GM23338 (cell line): ENCODE measurements at regions not wholly inside any gene's neighbourhood (a gene's known extent, or its start where the extent isn't known, plus 50 kb on each side); places are given as distances from the start of the nearest gene placed in this dataset.

Source experiments
- ATAC-seq: fragments of 200-7000 bp; cut with Tn5 transposase; 3 replicates; pipeline ENCODE4 v1.9.1; 2020
- DNase-seq: peaks from one replicate; pipeline ENCODE4 v3.0.0-alpha.2; 2015; ENCODE audit warnings: low spot score
- H2AFZ ChIP-seq: fragments of 200-600 bp; sonication (generic); 2 replicates; pipeline ENCODE4 v1.8.0; 2016; ENCODE audit warnings: antibody characterized with exemption, mild to moderate bottlenecking, moderate library complexity
- H3F3A ChIP-seq: fragments of 200-600 bp; sonication (generic); replicated peaks from 2 replicates; pipeline ENCODE4 v1.8.0; 2017; ENCODE audit warnings: antibody characterized with exemption, mixed run types, low read depth
- H3K27ac ChIP-seq: fragments of 200-600 bp; sonication (generic); 2 replicates; pipeline ENCODE4 v1.6.1; 2016; ENCODE audit warnings: low read depth
- H3K27me3 ChIP-seq: fragments of 200-600 bp; sonication (generic); 2 replicates; pipeline ENCODE4 v1.8.0; 2016; ENCODE audit warnings: mild to moderate bottlenecking, mixed run types, moderate library complexity; ENCODE audit not compliant: insufficient read depth
- H3K36me3 ChIP-seq: fragments of 200-600 bp; sonication (generic); 2 replicates; pipeline ENCODE4 v1.8.0; 2016; ENCODE audit warnings: mild to moderate bottlenecking; ENCODE audit not compliant: insufficient read depth
- H3K4me1 ChIP-seq: fragments of 200-600 bp; sonication (generic); 2 replicates; pipeline ENCODE4 v1.8.0; 2016; ENCODE audit warnings: mild to moderate bottlenecking, moderate library complexity; ENCODE audit not compliant: insufficient read depth
- H3K4me2 ChIP-seq: fragments of 200-600 bp; sonication (generic); 2 replicates; pipeline ENCODE4 v1.7.1; 2017; ENCODE audit warnings: mixed run types
- H3K4me3 ChIP-seq: fragments of 200-600 bp; sonication (generic); 2 replicates; pipeline ENCODE4 v1.6.1; 2016; ENCODE audit warnings: mixed run types
- H3K79me2 ChIP-seq: fragments of 200-600 bp; sonication (generic); replicated peaks from 2 replicates; pipeline ENCODE4 v1.8.0; 2017; ENCODE audit warnings: mild to moderate bottlenecking; ENCODE audit not compliant: insufficient read depth
- H3K9me2 ChIP-seq: fragments of 200-600 bp; sonication (generic); 2 replicates; pipeline ENCODE4 v1.8.0; 2017; ENCODE audit not compliant: insufficient read depth
- H4K20me1 ChIP-seq: fragments of 200-600 bp; sonication (generic); replicated peaks from 2 replicates; pipeline ENCODE4 v1.8.0; 2017; ENCODE audit warnings: mild to moderate bottlenecking; ENCODE audit not compliant: insufficient read depth
- H3K27ac Mint-ChIP-seq: 2 replicates; pipeline ENCODE4 v1.8.0; 2020; ENCODE audit warnings: inconsistent platforms, mild to moderate bottlenecking, moderate library complexity, mixed read lengths
- H3K27me3 Mint-ChIP-seq: 3 replicates; pipeline ENCODE4 v1.8.0; 2022; ENCODE audit warnings: low read depth, mild to moderate bottlenecking, moderate library complexity, mixed read lengths, inconsistent platforms; ENCODE audit not compliant: insufficient read depth, poor library complexity
- H3K36me3 Mint-ChIP-seq: 3 replicates; pipeline ENCODE4 v1.8.0; 2021; ENCODE audit warnings: low read depth, mild to moderate bottlenecking, inconsistent platforms, moderate library complexity, mixed read lengths
- H3K4me1 Mint-ChIP-seq: 3 replicates; pipeline ENCODE4 v1.8.0; 2020; ENCODE audit warnings: mild to moderate bottlenecking, inconsistent platforms, mixed read lengths
- H3K4me3 Mint-ChIP-seq: 3 replicates; pipeline ENCODE4 v1.8.0; 2021; ENCODE audit warnings: moderate library complexity, mild to moderate bottlenecking, inconsistent platforms, mixed read lengths
- H3K9me3 Mint-ChIP-seq: 3 replicates; pipeline ENCODE4 v1.8.0; 2020; ENCODE audit warnings: moderate library complexity, mild to moderate bottlenecking, inconsistent platforms, mixed read lengths
- CREB1 ChIP-seq: fragments of 250-450 bp; sonication (Bioruptor Pico); IDR thresholded peaks from 2 replicates; pipeline ENCODE4 v1.5.0; 2020; ENCODE audit warnings: low read depth, mild to moderate bottlenecking, moderate library complexity
- EZH2 ChIP-seq: fragments of 200-600 bp; sonication (generic); IDR thresholded peaks from one replicate; pipeline ENCODE4 v1.8.0; 2017; ENCODE audit warnings: antibody characterized with exemption, mild to moderate bottlenecking, low read depth; ENCODE audit not compliant: unreplicated experiment
- JUNB ChIP-seq: IDR thresholded peaks from one replicate; pipeline ENCODE4 v1.6.1; 2016; ENCODE audit warnings: antibody characterized with exemption; ENCODE audit not compliant: unreplicated experiment
- POLR2AphosphoS5 ChIP-seq: IDR thresholded peaks from 2 replicates; pipeline ENCODE4 v1.6.1; 2016; ENCODE audit warnings: antibody characterized with exemption, low read depth
- STAT1 ChIP-seq: IDR thresholded peaks from one replicate; pipeline ENCODE4 v1.6.1; 2016; ENCODE audit warnings: antibody characterized with exemption; ENCODE audit not compliant: unreplicated experiment
- ZNF114 ChIP-seq: fragments of 250-450 bp; sonication (Bioruptor Pico); IDR thresholded peaks from 2 replicates; pipeline ENCODE4 v1.5.0; 2020; ENCODE audit warnings: mild to moderate bottlenecking, moderate library complexity
- TF ChIP-seq, protein P1 (sequence below): fragments of 250-450 bp; sonication (Bioruptor Pico); IDR thresholded peaks from 2 replicates; pipeline ENCODE4 v1.5.0; 2020; ENCODE audit warnings: mild to moderate bottlenecking, moderate library complexity
- TF ChIP-seq, protein P2 (sequence below): IDR thresholded peaks from one replicate; pipeline ENCODE4 v1.6.1; 2018; ENCODE audit warnings: antibody characterized with exemption; ENCODE audit not compliant: unreplicated experiment

DNA sequence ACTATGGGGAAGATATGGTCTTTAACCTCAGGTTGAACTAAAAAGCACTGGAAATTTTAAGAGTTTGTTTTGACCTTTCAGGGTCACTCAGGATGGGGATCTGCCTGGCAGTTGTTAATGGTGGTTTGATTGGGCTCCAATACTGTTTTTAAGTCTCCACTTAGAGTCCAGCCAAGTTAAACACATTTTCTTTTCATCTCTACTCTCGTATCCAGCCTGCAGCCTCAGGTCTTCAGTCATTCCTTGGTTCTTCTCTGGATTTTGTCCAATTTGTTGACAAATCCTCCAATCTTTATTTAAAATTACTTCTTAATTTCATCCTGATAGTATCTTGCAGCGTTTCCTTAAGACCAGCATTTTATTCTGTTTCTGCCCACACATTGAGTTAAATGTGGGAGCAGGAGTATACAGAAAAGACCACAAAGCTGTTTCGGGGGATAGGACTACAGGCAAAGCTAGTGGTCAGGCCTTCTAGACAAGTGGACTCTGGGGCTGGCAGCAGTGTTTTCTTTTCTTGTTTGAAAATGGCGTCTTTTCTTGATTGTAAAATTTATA is 133.2 kb upstream of the INHBA start (continued):
- TF ChIP-seq, protein P1, sequence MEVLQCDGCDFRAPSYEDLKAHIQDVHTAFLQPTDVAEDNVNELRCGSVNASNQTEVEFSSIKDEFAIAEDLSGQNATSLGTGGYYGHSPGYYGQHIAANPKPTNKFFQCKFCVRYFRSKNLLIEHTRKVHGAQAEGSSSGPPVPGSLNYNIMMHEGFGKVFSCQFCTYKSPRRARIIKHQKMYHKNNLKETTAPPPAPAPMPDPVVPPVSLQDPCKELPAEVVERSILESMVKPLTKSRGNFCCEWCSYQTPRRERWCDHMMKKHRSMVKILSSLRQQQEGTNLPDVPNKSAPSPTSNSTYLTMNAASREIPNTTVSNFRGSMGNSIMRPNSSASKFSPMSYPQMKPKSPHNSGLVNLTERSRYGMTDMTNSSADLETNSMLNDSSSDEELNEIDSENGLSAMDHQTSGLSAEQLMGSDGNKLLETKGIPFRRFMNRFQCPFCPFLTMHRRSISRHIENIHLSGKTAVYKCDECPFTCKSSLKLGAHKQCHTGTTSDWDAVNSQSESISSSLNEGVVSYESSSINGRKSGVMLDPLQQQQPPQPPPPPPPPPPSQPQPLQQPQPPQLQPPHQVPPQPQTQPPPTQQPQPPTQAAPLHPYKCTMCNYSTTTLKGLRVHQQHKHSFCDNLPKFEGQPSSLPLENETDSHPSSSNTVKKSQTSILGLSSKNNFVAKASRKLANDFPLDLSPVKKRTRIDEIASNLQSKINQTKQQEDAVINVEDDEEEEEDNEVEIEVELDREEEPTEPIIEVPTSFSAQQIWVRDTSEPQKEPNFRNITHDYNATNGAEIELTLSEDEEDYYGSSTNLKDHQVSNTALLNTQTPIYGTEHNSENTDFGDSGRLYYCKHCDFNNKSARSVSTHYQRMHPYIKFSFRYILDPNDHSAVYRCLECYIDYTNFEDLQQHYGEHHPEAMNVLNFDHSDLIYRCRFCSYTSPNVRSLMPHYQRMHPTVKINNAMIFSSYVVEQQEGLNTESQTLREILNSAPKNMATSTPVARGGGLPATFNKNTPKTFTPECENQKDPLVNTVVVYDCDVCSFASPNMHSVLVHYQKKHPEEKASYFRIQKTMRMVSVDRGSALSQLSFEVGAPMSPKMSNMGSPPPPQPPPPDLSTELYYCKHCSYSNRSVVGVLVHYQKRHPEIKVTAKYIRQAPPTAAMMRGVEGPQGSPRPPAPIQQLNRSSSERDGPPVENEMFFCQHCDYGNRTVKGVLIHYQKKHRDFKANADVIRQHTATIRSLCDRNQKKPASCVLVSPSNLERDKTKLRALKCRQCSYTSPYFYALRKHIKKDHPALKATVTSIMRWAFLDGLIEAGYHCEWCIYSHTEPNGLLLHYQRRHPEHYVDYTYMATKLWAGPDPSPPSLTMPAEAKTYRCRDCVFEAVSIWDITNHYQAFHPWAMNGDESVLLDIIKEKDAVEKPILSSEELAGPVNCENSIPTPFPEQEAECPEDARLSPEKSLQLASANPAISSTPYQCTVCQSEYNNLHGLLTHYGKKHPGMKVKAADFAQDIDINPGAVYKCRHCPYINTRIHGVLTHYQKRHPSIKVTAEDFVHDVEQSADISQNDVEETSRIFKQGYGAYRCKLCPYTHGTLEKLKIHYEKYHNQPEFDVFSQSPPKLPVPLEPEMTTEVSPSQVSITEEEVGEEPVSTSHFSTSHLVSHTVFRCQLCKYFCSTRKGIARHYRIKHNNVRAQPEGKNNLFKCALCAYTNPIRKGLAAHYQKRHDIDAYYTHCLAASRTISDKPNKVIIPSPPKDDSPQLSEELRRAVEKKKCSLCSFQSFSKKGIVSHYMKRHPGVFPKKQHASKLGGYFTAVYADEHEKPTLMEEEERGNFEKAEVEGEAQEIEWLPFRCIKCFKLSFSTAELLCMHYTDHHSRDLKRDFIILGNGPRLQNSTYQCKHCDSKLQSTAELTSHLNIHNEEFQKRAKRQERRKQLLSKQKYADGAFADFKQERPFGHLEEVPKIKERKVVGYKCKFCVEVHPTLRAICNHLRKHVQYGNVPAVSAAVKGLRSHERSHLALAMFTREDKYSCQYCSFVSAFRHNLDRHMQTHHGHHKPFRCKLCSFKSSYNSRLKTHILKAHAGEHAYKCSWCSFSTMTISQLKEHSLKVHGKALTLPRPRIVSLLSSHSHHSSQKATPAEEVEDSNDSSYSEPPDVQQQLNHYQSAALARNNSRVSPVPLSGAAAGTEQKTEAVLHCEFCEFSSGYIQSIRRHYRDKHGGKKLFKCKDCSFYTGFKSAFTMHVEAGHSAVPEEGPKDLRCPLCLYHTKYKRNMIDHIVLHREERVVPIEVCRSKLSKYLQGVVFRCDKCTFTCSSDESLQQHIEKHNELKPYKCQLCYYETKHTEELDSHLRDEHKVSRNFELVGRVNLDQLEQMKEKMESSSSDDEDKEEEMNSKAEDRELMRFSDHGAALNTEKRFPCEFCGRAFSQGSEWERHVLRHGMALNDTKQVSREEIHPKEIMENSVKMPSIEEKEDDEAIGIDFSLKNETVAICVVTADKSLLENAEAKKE (CRISPR knock-in tag), result no peak
- TF ChIP-seq ZNF114 (no peak), JUNB (no peak), CREB1 (CRISPR knock-in tag) (no peak), EZH2 (no peak), POLR2AphosphoS5 (no peak)

DNA sequence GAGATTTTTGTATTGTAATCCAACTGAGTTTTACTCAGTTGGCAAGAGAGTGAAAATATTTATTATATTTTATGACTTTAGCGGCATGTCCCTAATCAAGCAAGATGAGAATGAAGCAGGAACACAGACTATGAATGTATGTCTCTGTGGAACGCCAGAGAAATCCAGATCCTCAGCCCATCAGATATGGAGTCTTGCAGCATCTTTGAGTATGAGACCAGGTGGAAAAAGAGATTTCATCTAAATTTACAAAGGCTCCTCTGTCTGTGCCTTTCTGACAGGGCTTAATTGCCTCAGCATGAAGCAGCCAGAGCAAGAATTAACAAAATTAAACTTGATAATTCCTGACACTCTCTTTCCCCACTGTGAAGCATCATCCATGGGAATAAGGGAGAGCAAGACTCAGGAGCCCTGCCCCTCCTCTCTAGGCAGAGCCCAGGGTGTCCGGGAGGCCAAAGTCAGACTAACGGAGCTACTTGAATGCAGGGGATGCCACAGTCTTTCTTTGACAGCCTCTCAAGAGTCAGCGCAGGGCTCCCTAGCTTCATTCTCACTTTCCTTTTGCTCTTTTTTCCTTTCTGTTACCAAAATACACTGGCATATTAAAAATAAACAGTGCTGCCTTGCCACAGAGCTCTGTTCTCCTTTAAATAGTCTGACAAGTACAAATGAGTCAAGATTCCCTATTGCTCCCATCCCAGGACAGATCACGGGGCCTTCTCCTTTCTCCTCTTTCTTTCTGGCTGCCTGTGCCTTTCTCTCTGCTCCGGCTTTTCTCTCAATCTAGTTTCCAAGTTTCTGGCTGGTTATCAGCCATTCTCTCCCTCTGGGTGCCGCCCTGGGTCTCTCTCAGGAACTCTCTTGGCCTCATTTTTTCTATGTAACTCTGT is 132.2 kb upstream of the INHBA start:
- Histone ChIP-seq H3K4me2 (no peak overlapping the region), H3K79me2 (no peaks in the 10 kb centered on the region), H3F3A (no peaks in the 10 kb centered on the region), H3K4me3 (no peak overlapping the region), H3K27me3 (no peaks in the 10 kb centered on the region), H4K20me1 (no peaks in the 10 kb centered on the region), H3K36me3 (no peaks in the 10 kb centered on the region), H3K4me1 (0 out of 2 replicates have a peak, but pooled peaks cover 5% of the 10 kb centered on the region), H3K27ac (no peak overlapping the region), H3K9me2 (no peaks in the 10 kb centered on the region), H2AFZ (no peak overlapping the region)
- H3K27me3 Mint-ChIP-seq, result peaks cover 3% of the 10 kb centered on the region
- ATAC-seq (peak; percentile 35; the same call in 2 of the 3 replicates), DNase-seq (no peak)
- peaks cover 4% of the 10 kb centered on the region for H3K36me3 Mint-ChIP-seq
- peaks cover 5% of the 10 kb centered on the region for H3K9me3 Mint-ChIP-seq
- H3K27ac Mint-ChIP-seq, result no peak overlapping the region
- H3K4me3 Mint-ChIP-seq, result no peak overlapping the region
- no peak for TF ChIP-seq STAT1
- TF ChIP-seq, protein P2, sequence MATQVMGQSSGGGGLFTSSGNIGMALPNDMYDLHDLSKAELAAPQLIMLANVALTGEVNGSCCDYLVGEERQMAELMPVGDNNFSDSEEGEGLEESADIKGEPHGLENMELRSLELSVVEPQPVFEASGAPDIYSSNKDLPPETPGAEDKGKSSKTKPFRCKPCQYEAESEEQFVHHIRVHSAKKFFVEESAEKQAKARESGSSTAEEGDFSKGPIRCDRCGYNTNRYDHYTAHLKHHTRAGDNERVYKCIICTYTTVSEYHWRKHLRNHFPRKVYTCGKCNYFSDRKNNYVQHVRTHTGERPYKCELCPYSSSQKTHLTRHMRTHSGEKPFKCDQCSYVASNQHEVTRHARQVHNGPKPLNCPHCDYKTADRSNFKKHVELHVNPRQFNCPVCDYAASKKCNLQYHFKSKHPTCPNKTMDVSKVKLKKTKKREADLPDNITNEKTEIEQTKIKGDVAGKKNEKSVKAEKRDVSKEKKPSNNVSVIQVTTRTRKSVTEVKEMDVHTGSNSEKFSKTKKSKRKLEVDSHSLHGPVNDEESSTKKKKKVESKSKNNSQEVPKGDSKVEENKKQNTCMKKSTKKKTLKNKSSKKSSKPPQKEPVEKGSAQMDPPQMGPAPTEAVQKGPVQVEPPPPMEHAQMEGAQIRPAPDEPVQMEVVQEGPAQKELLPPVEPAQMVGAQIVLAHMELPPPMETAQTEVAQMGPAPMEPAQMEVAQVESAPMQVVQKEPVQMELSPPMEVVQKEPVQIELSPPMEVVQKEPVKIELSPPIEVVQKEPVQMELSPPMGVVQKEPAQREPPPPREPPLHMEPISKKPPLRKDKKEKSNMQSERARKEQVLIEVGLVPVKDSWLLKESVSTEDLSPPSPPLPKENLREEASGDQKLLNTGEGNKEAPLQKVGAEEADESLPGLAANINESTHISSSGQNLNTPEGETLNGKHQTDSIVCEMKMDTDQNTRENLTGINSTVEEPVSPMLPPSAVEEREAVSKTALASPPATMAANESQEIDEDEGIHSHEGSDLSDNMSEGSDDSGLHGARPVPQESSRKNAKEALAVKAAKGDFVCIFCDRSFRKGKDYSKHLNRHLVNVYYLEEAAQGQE, result no peak
- no peak for TF ChIP-seq ZNF114
- H3K4me1 Mint-ChIP-seq, result peaks cover 12% of the 10 kb centered on the region; the same call in 2 of the 3 replicates
